ENCODE measurements at regions not wholly inside any gene's neighbourhood (a gene's known extent, or its start where the extent isn't known, plus 50 kb on each side); places are given as distances from the start of the nearest gene placed in this dataset.

GRCh38 chr5:144844086-144844485, 673.4 kb downstream of the KCTD16 start:
- TF ChIP-seq EZH2 (IDR thresholded peaks at IDR 0.05; ENCODE audit: insufficient read depth, poor library complexity, severe bottlenecking) (no peak), EZH2phosphoT487 (IDR thresholded peaks at IDR 0.05; ENCODE audit: insufficient read depth, low read depth) (no peak)
